Panc1 (cell line): ENCODE measurements at regions not wholly inside any gene's neighbourhood (a gene's known extent, or its start where the extent isn't known, plus 50 kb on each side); places are given as distances from the start of the nearest gene placed in this dataset.

Experiments
- ATAC-seq: fragments of 200-7000 bp; cut with Tn5 transposase; 2 replicates; pipeline ENCODE4 v1.9.1; 2020; ENCODE audit warnings: mild to moderate bottlenecking, moderate library complexity
- BruUV-seq: library from RNA; stranded (reverse); fragments of 400-500 nt; replicated peaks from 2 replicates; lab custom pipeline; 2021; lab: Mats Ljungman, UMichigan
- CTCF ChIA-PET: fragments of 300-600 bp; sonication (Branson Sonifier 250); formaldehyde crosslinking; loops from one replicate; lab custom pipeline; 2022; ENCODE audit warnings: antibody characterized with exemption; lab: Charles Lee
- POLR2A ChIA-PET: fragments of 300-600 bp; sonication (Branson Sonifier 250); formaldehyde crosslinking; loops from one replicate; lab custom pipeline; 2022; ENCODE audit warnings: antibody characterized with exemption; lab: Charles Lee
- DNase-seq: peaks from one replicate; pipeline ENCODE4 v3.0.0-alpha.2; 2010; ENCODE audit warnings: low read depth, low spot score
- H3K27ac ChIP-seq: 2 replicates; pipeline ENCODE4 v1.5.1; 2011; ENCODE audit warnings: mild to moderate bottlenecking, low read length, inconsistent platforms
- H3K27me3 ChIP-seq: fragments of 200-500 bp; sonication (Bioruptor generic); 2 replicates; pipeline ENCODE4 v1.6.0; 2014; ENCODE audit warnings: low read length, inconsistent platforms; ENCODE audit not compliant: control insufficient read depth, insufficient read depth
- H3K36me3 ChIP-seq: fragments of 200-500 bp; sonication (Bioruptor generic); 2 replicates; pipeline ENCODE4 v1.5.1; 2014; ENCODE audit warnings: inconsistent platforms, mild to moderate bottlenecking, low read length, moderate library complexity; ENCODE audit not compliant: control insufficient read depth, insufficient read depth
- H3K4me1 ChIP-seq: 2 replicates; pipeline ENCODE4 v1.5.1; 2011; ENCODE audit warnings: inconsistent platforms, mild to moderate bottlenecking, low read length, moderate library complexity; ENCODE audit not compliant: control insufficient read depth, insufficient read depth
- H3K4me3 ChIP-seq, 2 experiments: 2 replicates each; pipeline ENCODE4 v1.5.1; 2011 to 2012; ENCODE audit warnings: low read depth in 2 of 2, low read length in 2 of 2, mild to moderate bottlenecking in 2 of 2, inconsistent platforms in 1 of 2, moderate library complexity in 1 of 2
- H3K9me3 ChIP-seq: fragments of 200-500 bp; sonication (Bioruptor generic); 2 replicates; pipeline ENCODE4 v1.5.1; 2014; ENCODE audit warnings: low read depth, mild to moderate bottlenecking, inconsistent platforms, low read length, moderate library complexity; ENCODE audit not compliant: control insufficient read depth, insufficient read depth
- CTCF ChIP-seq: fragments of 450-650 bp; IDR thresholded peaks from 2 replicates; pipeline ENCODE4 v1.5.1; 2017; ENCODE audit warnings: mild to moderate bottlenecking
- POLR2AphosphoS5 ChIP-seq: IDR thresholded peaks from 2 replicates; pipeline ENCODE4 v1.6.1; 2012; ENCODE audit warnings: mild to moderate bottlenecking, low read depth, low read length, moderate library complexity
- REST ChIP-seq, 2 experiments: IDR thresholded peaks; 2 replicates each; pipeline ENCODE4 v1.6.1; 2011 to 2012; ENCODE audit warnings: low read depth in 2 of 2, control low read depth in 1 of 2, low read length in 1 of 2, mild to moderate bottlenecking in 1 of 2, moderate library complexity in 1 of 2; ENCODE audit not compliant: insufficient read depth in 1 of 2
- SIN3A ChIP-seq: IDR thresholded peaks from 2 replicates; pipeline ENCODE4 v1.6.1; 2012; ENCODE audit warnings: low read depth, mild to moderate bottlenecking, low read length, moderate library complexity, borderline replicate concordance; ENCODE audit not compliant: insufficient read depth
- TCF7L2 ChIP-seq: IDR thresholded peaks from 2 replicates; pipeline ENCODE4 v1.6.1; 2011; ENCODE audit warnings: mild to moderate bottlenecking, low read depth, low read length, inconsistent platforms
- in situ Hi-C: cut with HindIII; loops from 2 replicates; pipeline ENCODE4 v1.10.0; 2016; ENCODE audit warnings: low sequenced_read_pairs, low pct_unique_long_range_greater_than_20kb
- intact Hi-C: fragments of 100-400 bp; cut with micrococcal nuclease; formaldehyde crosslinking; loops from one replicate; pipeline ENCODE4 v1.10.0; 2022; ENCODE audit not compliant: unreplicated experiment

GRCh38 chr6:56407883-56408410 lies 160.6 kb upstream of the COL21A1 start:
- ChIA-PET CTCF (no interaction called here), POLR2A (no interaction called here)
- in situ Hi-C loops (no loop called here), intact Hi-C loops (no loop called here)
- H3K4me3 ChIP-seq = no peak overlapping the region
- peaks cover 3% of the 10 kb centered on the region; the same call in 1 of the 2 replicates for H3K27me3 ChIP-seq
- no peak overlapping the region for H3K27ac ChIP-seq
- DNase-seq (no peak), ATAC-seq (no peak)
- H3K4me1 ChIP-seq = no peaks in the 10 kb centered on the region
- H3K36me3 ChIP-seq = no peaks in the 10 kb centered on the region
- no peaks in the 10 kb centered on the region for H3K9me3 ChIP-seq
- TF ChIP-seq REST (IDR thresholded peaks at IDR 0.05; ENCODE audit: insufficient read depth in 1 of 2, low read depth in 2 of 2, low read length in 1 of 2) (no peak), CTCF (no peak), POLR2AphosphoS5 (no peak), SIN3A (no peak), TCF7L2 (no peak)
- no TSS peak for BruUV-seq

- intact Hi-C loops = no loop called here
- no TSS peak for BruUV-seq
- DNase-seq (no peak), ATAC-seq (no peak)
- CTCF ChIA-PET = no interaction called here
- Histone ChIP-seq H3K4me3 (no peak overlapping the region), H3K9me3 (no peaks in the 10 kb centered on the region; the same call in 1 of the 2 replicates), H3K36me3 (no peaks in the 10 kb centered on the region), H3K27me3 (peaks cover 3% of the 10 kb centered on the region; the same call in 1 of the 2 replicates), H3K4me1 (no peaks in the 10 kb centered on the region), H3K27ac (no peak overlapping the region)
- POLR2A ChIA-PET = no interaction called here
- TF ChIP-seq SIN3A = no peak
- no peak for TF ChIP-seq CTCF
- TF ChIP-seq TCF7L2 = no peak
- no peak for TF ChIP-seq POLR2AphosphoS5
- TF ChIP-seq REST (IDR thresholded peaks at IDR 0.05; ENCODE audit: insufficient read depth in 1 of 2, low read depth in 2 of 2, low read length in 1 of 2) = no peak
- in situ Hi-C loops = no loop called here
These were observed 159.2 kb upstream of the COL21A1 start for GRCh38 chr6:56406276-56407269.
